HG02970 (cell line): ENCODE measurements at regions not wholly inside any gene's neighbourhood (a gene's known extent, or its start where the extent isn't known, plus 50 kb on each side); places are given as distances from the start of the nearest gene placed in this dataset.

ENCODE experiments used
- ATAC-seq: cut with Tn5 transposase; IDR thresholded peaks from one replicate; pipeline ENCODE4 v1.9.1; 2021; ENCODE audit warnings: mild to moderate bottlenecking, moderate library complexity, moderate number of reproducible peaks; ENCODE audit not compliant: unreplicated experiment, low FRiP score

GRCh38 chr5:109478830-109479229 is 69.1 kb upstream of the PJA2 start:
- ATAC-seq = no peak

- ATAC-seq = no peak
Measured at GRCh38 chr5:109476292-109476691, 66.5 kb upstream of the PJA2 start.

- ATAC-seq = no peak
Measured at GRCh38 chr5:109469896-109470662, 60.3 kb upstream of the PJA2 start.

GRCh38 chr5:109468737-109469420 is 59.1 kb upstream of the PJA2 start:
- ATAC-seq = peak; percentile 98

GRCh38 chr5:109468288-109468676 is 58.5 kb upstream of the PJA2 start:
- no peak for ATAC-seq

GRCh38 chr5:109467058-109467457 is 57.3 kb upstream of the PJA2 start:
- no peak for ATAC-seq
